GM12864 (cell line): ENCODE measurements at regions not wholly inside any gene's neighbourhood (a gene's known extent, or its start where the extent isn't known, plus 50 kb on each side); places are given as distances from the start of the nearest gene placed in this dataset.

Source experiments
- DNase-seq: peaks from one replicate; pipeline ENCODE4 v3.0.0-alpha.2; 2011; ENCODE audit warnings: low read depth
- H3K4me3 ChIP-seq: 2 replicates; pipeline ENCODE4 v1.5.1; 2011; ENCODE audit warnings: mild to moderate bottlenecking, low read depth, low read length, control low read depth
- TF ChIP-seq, protein P1 (sequence below): IDR thresholded peaks from 2 replicates; pipeline ENCODE4 v1.5.1; 2011; ENCODE audit warnings: low read depth, mild to moderate bottlenecking, moderate library complexity, low read length, control low read depth, inconsistent platforms; ENCODE audit errors: missing control alignments

- TF ChIP-seq, protein P1, sequence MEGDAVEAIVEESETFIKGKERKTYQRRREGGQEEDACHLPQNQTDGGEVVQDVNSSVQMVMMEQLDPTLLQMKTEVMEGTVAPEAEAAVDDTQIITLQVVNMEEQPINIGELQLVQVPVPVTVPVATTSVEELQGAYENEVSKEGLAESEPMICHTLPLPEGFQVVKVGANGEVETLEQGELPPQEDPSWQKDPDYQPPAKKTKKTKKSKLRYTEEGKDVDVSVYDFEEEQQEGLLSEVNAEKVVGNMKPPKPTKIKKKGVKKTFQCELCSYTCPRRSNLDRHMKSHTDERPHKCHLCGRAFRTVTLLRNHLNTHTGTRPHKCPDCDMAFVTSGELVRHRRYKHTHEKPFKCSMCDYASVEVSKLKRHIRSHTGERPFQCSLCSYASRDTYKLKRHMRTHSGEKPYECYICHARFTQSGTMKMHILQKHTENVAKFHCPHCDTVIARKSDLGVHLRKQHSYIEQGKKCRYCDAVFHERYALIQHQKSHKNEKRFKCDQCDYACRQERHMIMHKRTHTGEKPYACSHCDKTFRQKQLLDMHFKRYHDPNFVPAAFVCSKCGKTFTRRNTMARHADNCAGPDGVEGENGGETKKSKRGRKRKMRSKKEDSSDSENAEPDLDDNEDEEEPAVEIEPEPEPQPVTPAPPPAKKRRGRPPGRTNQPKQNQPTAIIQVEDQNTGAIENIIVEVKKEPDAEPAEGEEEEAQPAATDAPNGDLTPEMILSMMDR: no peak
- no peak overlapping the region for H3K4me3 ChIP-seq
- DNase-seq: no peak
Observed at GRCh38 chr2:186241874-186242273, 244.2 kb upstream of the ZC3H15 start.

GRCh38 chr2:186254759-186255158, 231.3 kb upstream of the ZC3H15 start:
- TF ChIP-seq, protein P1: no peak
- H3K4me3 ChIP-seq: no peak overlapping the region
- no peak for DNase-seq

- H3K4me3 ChIP-seq: no peak overlapping the region
- TF ChIP-seq, protein P1: no peak
Observed at GRCh38 chr2:186255823-186256222, 230.2 kb upstream of the ZC3H15 start.

DNA sequence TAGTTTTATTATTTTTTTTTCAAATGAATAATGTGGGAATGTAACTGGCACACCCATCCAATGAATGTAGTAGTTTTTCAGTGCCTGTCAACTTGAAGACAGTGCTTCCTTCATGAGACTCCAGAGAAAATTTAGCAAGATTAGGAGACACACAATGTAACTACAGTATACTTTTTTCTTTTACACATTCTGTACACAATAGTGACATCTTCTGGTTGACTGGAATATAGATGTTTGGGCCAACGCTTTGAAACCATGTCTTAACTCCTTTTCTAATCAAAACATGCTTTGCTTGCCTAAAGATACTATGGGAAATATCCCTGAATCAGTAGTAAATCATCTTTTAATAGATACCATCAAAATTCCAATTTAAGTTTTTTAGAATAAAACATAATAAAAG, 229.5 kb upstream of the ZC3H15 start:
- TF ChIP-seq, protein P1: peak; percentile 47
- H3K4me3 ChIP-seq: no peak overlapping the region
- DNase-seq: no peak

More at GRCh38 chr2:186255823-186256222, 230.2 kb upstream of the ZC3H15 start:
- DNase-seq: no peak

DNA sequence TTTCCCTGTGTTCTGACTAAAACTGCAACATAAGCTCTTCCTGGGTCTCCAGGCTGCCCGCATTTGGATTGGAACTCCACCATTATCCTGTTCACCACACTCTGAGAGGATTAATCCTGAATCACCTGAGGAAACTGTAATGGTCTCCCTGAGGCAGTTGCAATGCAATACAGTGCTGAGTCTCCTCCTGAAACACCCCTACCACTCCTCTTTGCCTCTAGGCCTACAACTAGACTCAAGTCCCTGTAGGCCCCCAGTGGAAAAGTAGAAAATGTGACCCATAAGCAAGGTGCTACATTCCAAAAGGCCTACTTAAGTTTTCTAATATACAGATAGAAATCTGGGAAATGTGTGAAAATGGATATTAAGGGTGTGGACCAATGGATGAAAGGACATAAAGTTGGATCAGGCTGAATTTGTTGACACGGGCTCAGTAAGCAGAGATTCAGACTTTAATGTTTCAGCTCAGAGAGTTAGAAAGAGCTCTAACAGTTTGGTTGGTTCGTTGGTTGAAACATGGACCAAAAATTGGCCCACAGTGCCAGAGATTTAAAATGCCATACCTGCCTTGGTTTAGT, 222.3 kb upstream of the ZC3H15 start:
- TF ChIP-seq, protein P1: no peak
- no peak overlapping the region for H3K4me3 ChIP-seq
- DNase-seq: no peak

GRCh38 chr2:186269536-186269935, 216.5 kb upstream of the ZC3H15 start:
- no peak for DNase-seq
- TF ChIP-seq, protein P1: no peak
- no peak overlapping the region for H3K4me3 ChIP-seq

DNA sequence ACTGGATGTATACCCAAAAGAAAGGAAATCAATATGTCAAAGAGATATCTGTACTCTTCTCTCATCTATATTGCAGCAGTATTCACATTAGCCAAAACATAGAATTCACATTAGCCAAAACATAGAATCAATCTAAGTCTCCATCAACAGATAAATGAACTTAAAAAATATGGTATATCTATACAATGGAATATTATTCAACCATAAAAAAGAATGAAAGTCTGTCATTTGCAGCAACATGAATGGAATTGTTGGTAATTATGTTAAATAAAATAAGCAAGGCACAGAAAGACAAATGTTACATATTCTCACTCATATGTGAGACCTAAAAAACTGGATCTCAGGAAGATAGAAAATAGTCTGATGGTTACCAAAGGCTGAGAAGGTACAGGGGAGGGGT, 212.1 kb upstream of the ZC3H15 start:
- H3K4me3 ChIP-seq: no peak overlapping the region
- TF ChIP-seq, protein P1: no peak
- no peak for DNase-seq
